HG03060 (cell line): ENCODE measurements at regions not wholly inside any gene's neighbourhood (a gene's known extent, or its start where the extent isn't known, plus 50 kb on each side); places are given as distances from the start of the nearest gene placed in this dataset.

Experiments
- ATAC-seq: cut with Tn5 transposase; IDR thresholded peaks from one replicate; pipeline ENCODE4 v1.9.1; 2021; ENCODE audit warnings: low read depth, moderate number of reproducible peaks; ENCODE audit not compliant: unreplicated experiment

DNA sequence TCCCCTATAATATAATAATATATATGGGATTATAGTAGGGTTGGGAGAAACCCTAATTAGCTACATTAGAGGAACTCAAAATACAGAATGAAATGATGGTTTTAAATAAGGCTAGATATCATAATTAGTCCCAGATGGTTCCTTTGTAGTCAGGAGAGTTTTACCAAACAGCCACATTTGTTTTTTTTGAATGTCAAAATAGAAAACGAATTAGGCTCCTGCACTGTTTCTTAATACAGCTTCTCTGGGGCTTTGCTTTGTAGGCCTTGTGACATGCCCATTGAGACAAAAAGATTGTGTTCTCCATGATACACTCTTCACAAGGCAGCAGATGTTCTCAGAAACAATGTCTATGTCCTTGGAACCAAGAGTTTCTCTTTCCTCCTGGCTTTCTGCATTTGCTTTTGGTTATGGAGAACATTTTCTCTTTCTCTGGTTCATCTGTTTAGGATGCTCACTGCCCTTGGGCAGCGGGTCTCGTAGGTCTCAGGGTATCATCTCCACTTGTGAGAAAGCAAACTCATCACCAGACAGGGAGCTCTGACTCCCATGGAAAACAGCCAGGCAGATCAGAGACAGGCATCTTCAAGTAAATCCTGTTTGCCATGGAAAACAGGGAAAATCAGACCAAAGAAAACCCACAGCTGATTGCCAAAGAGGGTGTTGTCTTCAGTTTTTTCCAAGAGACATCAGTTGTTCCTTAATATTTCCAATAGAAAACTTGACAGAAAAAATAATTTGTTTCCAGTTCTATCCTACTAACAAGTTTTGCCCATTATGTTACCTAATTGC is 54.1 kb upstream of the RPS23 start:
- no peak for ATAC-seq

DNA sequence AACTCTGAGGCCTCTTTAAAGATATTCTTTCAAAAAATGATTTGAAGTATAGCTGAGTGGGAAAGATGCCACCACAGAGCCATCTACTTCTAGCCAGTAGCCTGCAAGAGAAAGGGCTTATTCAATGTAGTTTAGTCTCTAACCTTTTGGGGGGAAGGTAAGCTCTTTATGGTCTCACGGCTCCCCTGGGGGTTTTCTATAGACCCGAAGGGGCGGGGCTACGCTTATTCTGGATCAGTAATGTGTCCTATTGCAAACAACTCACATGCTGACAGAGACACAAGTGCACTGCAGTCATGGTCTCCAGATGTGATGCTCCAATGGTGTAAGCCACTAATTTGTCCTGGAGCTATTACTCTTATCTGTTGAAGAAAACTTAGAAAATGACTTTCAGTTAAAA is 53.4 kb upstream of the RPS23 start:
- no peak for ATAC-seq

GRCh38 chr5:82330530-82331270 is 52.5 kb upstream of the RPS23 start:
- no peak for ATAC-seq

GRCh38 chr5:82329393-82329792 is 51.2 kb upstream of the RPS23 start:
- ATAC-seq, result no peak
